Effector memory CD4-positive, alpha-beta T cell (primary cell): ENCODE measurements at regions not wholly inside any gene's neighbourhood (a gene's known extent, or its start where the extent isn't known, plus 50 kb on each side); places are given as distances from the start of the nearest gene placed in this dataset.

Experiments
- DNase-seq, 3 donors: peaks; one replicate each; pipeline ENCODE4 v3.0.0-alpha.2; 2020
- H3K27ac ChIP-seq: 2 replicates; pipeline ENCODE4 v1.7.0; 2013; ENCODE audit warnings: mild to moderate bottlenecking, low read length, moderate library complexity; ENCODE audit not compliant: insufficient read depth, poor library complexity, severe bottlenecking
- H3K27me3 ChIP-seq: replicated peaks from 2 replicates; pipeline ENCODE4 v1.7.0; 2013; ENCODE audit warnings: mild to moderate bottlenecking, low read length; ENCODE audit not compliant: insufficient read depth, control insufficient read depth, poor library complexity, severe bottlenecking
- H3K36me3 ChIP-seq: 2 replicates; pipeline ENCODE4 v1.7.0; 2013; ENCODE audit warnings: mild to moderate bottlenecking, low read length, moderate library complexity; ENCODE audit not compliant: control insufficient read depth, insufficient read depth
- H3K4me1 ChIP-seq: 2 replicates; pipeline ENCODE4 v1.7.0; 2013; ENCODE audit warnings: low read length, mild to moderate bottlenecking; ENCODE audit not compliant: control insufficient read depth, insufficient read depth, poor library complexity, severe bottlenecking
- H3K4me3 ChIP-seq: 2 replicates; pipeline ENCODE4 v1.7.0; 2013; ENCODE audit warnings: low read length, low read depth, mild to moderate bottlenecking; ENCODE audit not compliant: insufficient read depth, poor library complexity, severe bottlenecking
- H3K9me3 ChIP-seq: 2 replicates; pipeline ENCODE4 v1.7.0; 2013; ENCODE audit warnings: mild to moderate bottlenecking, low read length, moderate library complexity; ENCODE audit not compliant: control insufficient read depth

DNA sequence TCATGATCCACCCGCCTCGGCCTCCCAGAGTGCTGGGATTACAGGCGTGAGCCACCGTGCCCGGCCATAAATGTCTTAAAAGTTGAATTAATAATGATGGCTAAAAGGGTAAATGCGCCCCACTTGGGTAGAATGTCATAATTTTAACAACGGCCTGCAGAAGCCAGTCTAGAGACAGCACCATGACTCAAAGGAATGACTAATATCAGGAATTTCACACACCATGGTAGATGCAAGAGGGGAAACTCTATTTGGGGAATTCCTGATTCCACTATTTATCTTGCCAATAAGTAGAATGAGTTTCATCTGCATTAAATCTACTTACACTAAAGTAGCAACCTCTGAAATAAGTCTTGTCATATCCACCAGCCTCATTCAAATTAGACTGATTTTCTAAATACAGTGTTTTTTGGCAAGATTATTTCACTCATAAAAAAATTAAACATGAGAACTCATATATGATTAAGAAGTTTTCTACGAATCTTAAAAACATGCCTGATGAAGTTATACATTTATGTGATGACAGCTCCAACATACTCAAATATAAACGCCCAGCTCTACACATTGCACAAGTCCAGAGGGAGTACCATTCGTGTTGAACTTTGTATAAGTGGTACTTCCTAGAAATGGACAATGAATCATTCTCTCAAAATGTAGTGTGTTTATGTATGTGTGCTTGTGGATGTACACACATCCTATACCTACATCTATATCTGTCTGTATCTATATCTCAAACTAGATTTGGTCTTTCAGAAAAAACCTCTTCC, 309.7 kb downstream of the IRS1 start:
- Histone ChIP-seq H3K36me3 (no peaks in the 10 kb centered on the region), H3K27ac (no peak overlapping the region), H3K27me3 (no peaks in the 10 kb centered on the region), H3K9me3 (no peaks in the 10 kb centered on the region), H3K4me1 (no peaks in the 10 kb centered on the region), H3K4me3 (no peak overlapping the region)
- DNase-seq = no peak

DNA sequence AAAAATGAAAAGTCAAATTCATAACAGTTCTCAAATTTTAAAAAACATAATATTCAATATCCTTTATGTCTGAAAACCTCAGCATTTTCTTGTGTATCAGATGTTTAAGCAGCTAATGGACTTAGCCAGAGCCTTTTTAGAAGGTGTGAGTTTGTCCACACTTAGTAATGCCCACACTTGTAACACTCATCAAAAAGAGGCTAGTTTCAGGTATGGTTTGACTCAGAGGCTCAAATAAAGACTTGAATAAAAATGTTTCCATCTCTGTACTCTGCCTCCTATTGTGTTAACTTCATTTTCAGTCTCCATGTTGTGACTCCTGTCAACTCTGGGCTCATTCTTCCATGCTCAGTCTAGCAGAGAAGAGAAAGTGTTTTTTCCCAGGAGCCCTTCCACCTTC, 311.6 kb downstream of the IRS1 start:
- H3K4me1 ChIP-seq = no peaks in the 10 kb centered on the region
- H3K27ac ChIP-seq = no peak overlapping the region
- no peak for DNase-seq
- no peaks in the 10 kb centered on the region for H3K9me3 ChIP-seq
- no peak overlapping the region for H3K4me3 ChIP-seq
- H3K36me3 ChIP-seq = no peaks in the 10 kb centered on the region
- no peaks in the 10 kb centered on the region for H3K27me3 ChIP-seq

- H3K36me3 ChIP-seq = no peaks in the 10 kb centered on the region
- no peak overlapping the region for H3K27ac ChIP-seq
- no peaks in the 10 kb centered on the region for H3K9me3 ChIP-seq
- no peaks in the 10 kb centered on the region for H3K4me1 ChIP-seq
- no peak for DNase-seq
- no peak overlapping the region for H3K4me3 ChIP-seq
- H3K27me3 ChIP-seq = no peaks in the 10 kb centered on the region
Measured at GRCh38 chr2:226487573-226487972, 312.0 kb downstream of the IRS1 start.

DNA sequence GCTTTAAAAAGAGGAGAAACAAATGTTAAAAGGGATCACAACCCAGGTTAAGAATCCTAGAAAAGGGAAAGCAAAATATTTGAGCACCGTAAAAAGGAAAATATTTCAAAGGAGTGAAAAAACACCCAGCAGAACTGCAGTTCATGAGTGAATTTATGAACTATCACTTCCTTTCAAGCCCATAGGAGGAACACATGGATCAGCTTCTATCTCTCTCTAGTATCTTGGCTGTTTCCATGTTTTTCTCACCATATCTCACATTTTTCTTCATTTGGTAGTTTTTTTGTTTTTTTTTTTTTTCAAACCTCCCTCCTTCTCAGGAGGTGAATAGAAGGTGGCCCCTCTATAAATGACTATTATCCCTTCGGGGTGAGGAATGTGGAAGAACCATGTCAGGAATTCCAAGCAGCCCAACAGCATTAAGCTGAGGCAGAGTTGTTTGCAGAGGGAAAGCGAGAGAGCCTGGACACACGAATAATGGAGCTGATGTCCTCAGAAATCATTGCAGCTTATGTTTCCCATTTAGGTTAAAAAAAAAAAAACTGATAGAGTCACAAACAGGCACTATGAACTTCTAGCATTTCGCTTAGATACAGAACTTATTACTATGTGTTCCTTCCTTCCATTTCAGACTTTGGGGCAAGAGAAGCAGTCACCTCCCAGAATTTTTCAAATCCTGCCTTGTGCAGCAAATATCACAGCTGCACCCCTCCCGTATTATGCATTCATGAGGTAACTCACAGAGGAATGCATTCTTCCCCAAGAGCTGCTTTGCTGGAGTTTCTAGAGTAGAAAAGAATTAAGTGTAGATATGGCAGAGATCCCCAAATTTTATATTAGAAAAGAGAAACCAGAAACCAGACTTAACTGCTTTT, 315.6 kb downstream of the IRS1 start:
- Histone ChIP-seq H3K27ac (no peak overlapping the region), H3K27me3 (no peaks in the 10 kb centered on the region), H3K4me3 (no peak overlapping the region), H3K36me3 (no peaks in the 10 kb centered on the region), H3K4me1 (no peaks in the 10 kb centered on the region), H3K9me3 (no peaks in the 10 kb centered on the region)
- no peak for DNase-seq

- no peak overlapping the region for H3K27ac ChIP-seq
- H3K4me1 ChIP-seq = no peaks in the 10 kb centered on the region
- no peaks in the 10 kb centered on the region for H3K36me3 ChIP-seq
- H3K27me3 ChIP-seq = no peaks in the 10 kb centered on the region
- no peak for DNase-seq
- no peaks in the 10 kb centered on the region for H3K9me3 ChIP-seq
- no peak overlapping the region for H3K4me3 ChIP-seq
Measured at GRCh38 chr2:226483143-226483542, 316.5 kb downstream of the IRS1 start.

DNA sequence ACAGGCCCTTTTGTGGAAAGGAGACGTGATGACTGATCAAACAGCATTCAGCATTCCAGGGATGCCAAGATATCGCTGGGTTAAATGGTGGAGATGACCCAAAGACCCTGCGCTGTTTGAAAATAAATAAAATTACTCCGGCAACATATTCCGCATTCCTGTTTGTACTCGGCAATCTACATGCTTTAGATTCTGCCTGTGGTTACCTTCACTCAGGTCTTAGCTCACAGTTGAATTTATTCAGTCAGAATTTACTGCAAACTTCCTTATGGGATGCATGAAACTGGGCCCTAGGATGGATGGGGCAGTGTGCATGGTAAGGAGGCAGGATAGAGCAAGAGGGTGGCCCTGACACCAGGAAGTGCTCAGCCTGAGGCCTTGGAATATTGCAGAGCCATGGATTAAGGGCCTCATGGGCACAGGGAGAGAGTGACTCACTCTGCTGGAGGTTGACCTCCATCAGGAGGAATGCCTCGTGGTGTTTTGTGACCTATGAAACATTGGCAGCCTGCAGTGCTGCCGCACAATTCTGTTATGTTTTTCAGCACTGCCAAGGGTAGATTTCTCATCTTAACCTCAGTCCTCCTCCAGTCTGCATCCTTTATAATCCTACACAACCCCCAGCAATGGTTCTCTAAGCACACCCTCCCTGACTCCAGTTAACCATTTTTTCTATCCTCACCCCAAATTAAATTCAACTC, 321.4 kb downstream of the IRS1 start:
- H3K4me1 ChIP-seq = no peaks in the 10 kb centered on the region
- H3K27ac ChIP-seq = no peak overlapping the region
- no peak overlapping the region for H3K4me3 ChIP-seq
- no peaks in the 10 kb centered on the region for H3K27me3 ChIP-seq
- no peak for DNase-seq
- no peaks in the 10 kb centered on the region for H3K36me3 ChIP-seq
- H3K9me3 ChIP-seq = no peaks in the 10 kb centered on the region

DNA sequence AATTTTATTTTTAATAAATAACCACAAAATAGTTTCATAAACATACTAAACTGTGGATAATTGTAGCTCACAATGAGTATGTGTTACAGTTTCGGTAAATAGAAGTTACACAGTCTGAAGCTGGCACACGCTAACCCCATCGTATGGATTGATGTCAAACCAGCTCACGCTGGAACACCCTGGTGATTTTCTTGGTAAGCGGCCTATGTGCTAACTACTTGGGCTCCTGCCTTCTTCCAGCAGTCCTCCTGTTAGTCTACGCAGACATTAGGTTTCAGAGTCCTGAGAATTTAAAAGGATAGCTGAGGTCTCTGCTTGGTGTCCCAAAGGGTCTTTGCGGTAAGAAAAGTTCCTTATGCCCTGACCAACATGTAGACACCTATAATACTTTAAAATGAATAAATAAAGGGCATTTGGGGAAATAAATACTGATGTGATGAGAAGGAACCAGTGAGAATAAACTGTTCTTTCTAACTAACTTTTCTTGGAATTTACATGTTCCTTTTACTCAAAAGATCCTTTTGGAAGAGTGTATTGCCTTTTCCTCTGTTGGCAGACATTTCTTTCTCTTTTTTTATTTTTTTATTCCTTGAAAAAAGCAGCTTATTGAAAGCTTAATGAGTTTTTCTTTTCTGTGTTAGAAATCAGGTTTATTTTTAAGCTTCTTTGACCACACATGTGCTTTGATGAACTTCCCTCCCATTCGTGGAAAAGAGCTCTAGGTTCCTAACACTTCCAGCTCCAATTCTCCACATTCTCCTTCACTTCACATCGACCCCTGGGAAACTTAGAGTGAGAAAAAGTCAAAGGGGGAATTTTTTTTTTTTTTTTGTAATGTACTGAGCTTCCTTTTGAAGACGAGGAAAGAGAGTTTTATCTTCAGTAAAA, 322.2 kb downstream of the IRS1 start:
- no peak for DNase-seq
- Histone ChIP-seq H3K4me3 (no peak overlapping the region), H3K36me3 (no peaks in the 10 kb centered on the region), H3K27me3 (no peaks in the 10 kb centered on the region), H3K4me1 (no peaks in the 10 kb centered on the region), H3K27ac (no peak overlapping the region), H3K9me3 (no peaks in the 10 kb centered on the region)

- H3K36me3 ChIP-seq = no peaks in the 10 kb centered on the region
- DNase-seq = no peak
- H3K27ac ChIP-seq = no peak overlapping the region
- H3K9me3 ChIP-seq = no peaks in the 10 kb centered on the region
- no peaks in the 10 kb centered on the region for H3K27me3 ChIP-seq
- no peak overlapping the region for H3K4me3 ChIP-seq
- no peaks in the 10 kb centered on the region for H3K4me1 ChIP-seq
Measured at GRCh38 chr2:226475650-226476049, 324.0 kb downstream of the IRS1 start.

GRCh38 chr2:226474131-226474530, 325.5 kb downstream of the IRS1 start:
- Histone ChIP-seq H3K27me3 (no peaks in the 10 kb centered on the region), H3K4me1 (no peaks in the 10 kb centered on the region), H3K9me3 (no peaks in the 10 kb centered on the region), H3K4me3 (no peak overlapping the region), H3K27ac (no peak overlapping the region), H3K36me3 (no peaks in the 10 kb centered on the region)
- DNase-seq = no peak
